ENCODE measurements at regions not wholly inside any gene's neighbourhood (a gene's known extent, or its start where the extent isn't known, plus 50 kb on each side); places are given as distances from the start of the nearest gene placed in this dataset.
"Not testable (repeated sequence)": the region's sequence is repeated elsewhere in the genome, so short reads cannot be mapped to it uniquely, and the experiment has no call there.

DNA sequence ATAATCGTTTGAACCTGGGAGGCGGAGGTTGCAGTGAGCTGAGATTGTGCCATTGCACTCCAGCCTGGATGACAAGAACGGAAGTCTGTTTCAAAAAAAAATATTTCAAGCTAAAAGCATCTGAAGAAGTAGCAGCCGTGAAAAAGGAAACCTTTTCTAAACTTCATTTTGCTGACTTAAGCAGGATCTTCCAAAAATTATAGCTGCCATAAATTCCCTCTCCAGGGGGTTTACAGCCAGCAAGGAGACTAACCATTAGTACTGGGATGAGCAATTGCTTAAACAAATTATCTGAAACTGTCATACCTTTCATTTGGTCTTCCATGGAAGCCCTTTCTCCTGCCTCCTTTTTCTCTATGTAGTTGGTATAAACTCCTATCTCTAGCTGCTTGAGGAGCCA lies 69.9 kb upstream of the TSC22D1 start:
- DNase-seq (no peak), ATAC-seq (no peak)
- no peaks in the 10 kb centered on the region for H3K27me3 ChIP-seq (ENCODE audit: insufficient read depth in 3 of 3, low read length in 2 of 3)
- no peaks in the 10 kb centered on the region for H3K4me1 ChIP-seq
- WGBS, 3 donors, result 72 to 79% (median 76%) methylated on average over 4 of the region's 4 CpGs
- no peaks in the 10 kb centered on the region for H3K9me3 ChIP-seq
- intact Hi-C loops (cut with DNase I), result no loop called here
- H3K27ac ChIP-seq, result no peak overlapping the region
- TF ChIP-seq, protein P1, sequence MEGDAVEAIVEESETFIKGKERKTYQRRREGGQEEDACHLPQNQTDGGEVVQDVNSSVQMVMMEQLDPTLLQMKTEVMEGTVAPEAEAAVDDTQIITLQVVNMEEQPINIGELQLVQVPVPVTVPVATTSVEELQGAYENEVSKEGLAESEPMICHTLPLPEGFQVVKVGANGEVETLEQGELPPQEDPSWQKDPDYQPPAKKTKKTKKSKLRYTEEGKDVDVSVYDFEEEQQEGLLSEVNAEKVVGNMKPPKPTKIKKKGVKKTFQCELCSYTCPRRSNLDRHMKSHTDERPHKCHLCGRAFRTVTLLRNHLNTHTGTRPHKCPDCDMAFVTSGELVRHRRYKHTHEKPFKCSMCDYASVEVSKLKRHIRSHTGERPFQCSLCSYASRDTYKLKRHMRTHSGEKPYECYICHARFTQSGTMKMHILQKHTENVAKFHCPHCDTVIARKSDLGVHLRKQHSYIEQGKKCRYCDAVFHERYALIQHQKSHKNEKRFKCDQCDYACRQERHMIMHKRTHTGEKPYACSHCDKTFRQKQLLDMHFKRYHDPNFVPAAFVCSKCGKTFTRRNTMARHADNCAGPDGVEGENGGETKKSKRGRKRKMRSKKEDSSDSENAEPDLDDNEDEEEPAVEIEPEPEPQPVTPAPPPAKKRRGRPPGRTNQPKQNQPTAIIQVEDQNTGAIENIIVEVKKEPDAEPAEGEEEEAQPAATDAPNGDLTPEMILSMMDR (IDR thresholded peaks at IDR 0.05), result no peak
- no peaks in the 10 kb centered on the region for H3K36me3 ChIP-seq (ENCODE audit: insufficient read depth in 1 of 2, low read depth in 1 of 2)
- H3K4me3 ChIP-seq, result no peak overlapping the region

DNA sequence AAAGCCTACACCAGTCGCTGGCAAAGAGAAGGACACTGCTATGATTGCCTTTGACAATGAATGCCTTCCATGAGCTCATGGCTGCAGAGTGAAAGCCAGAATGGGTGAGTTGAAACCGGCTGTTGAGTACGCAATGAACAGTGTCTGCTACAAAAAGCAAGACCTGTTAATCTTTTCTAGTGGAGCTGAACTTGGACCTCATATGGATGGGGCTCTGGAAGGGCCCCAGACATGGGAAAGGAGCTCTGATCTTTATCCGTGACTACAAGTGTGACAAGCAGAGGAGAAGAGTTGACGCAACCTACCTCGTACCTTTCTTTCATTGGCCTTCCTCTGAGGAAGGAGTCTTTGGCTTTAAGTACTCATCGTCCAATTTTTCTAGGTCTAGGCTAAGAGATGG lies 67.1 kb upstream of the TSC22D1 start:
- no peaks in the 10 kb centered on the region for H3K36me3 ChIP-seq (ENCODE audit: insufficient read depth in 1 of 2, low read depth in 1 of 2)
- H3K27ac ChIP-seq, result no peak overlapping the region
- no peaks in the 10 kb centered on the region for H3K27me3 ChIP-seq (ENCODE audit: insufficient read depth in 3 of 3, low read length in 2 of 3)
- TF ChIP-seq, protein P1 (IDR thresholded peaks at IDR 0.05), result no peak
- H3K4me3 ChIP-seq, result no peak overlapping the region
- intact Hi-C loops (cut with DNase I), result no loop called here
- H3K4me1 ChIP-seq, result no peaks in the 10 kb centered on the region
- H3K9me3 ChIP-seq, result no peaks in the 10 kb centered on the region
- DNase-seq (no peak), ATAC-seq (no peak)
- WGBS, 3 donors, result 93 to 95% (median 94%) methylated on average over 7 of the region's 7 CpGs

DNA sequence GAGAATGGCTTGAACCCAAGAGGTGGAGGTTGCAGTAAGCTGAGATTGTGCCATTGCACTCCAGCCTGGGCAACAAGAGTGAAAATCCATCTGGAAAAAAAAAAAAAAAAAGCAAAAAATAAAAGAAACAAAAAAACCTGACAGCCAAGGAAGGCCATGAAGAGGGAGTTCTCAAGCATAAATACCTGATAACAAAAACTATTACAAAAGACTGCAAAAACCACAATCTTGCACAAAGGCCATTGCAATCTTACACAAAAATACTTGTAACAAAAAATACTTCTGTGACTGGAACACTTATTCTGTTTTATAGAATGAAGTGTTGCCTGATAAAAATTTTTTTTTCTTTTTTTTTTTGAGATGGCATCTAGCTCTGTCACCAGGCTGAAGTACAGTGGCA lies 61.5 kb upstream of the TSC22D1 start:
- Histone ChIP-seq H3K4me3 (no peak overlapping the region), H3K36me3 (ENCODE audit: insufficient read depth in 1 of 2, low read depth in 1 of 2) (no peaks in the 10 kb centered on the region), H3K27me3 (ENCODE audit: insufficient read depth in 3 of 3, low read length in 2 of 3) (no peaks in the 10 kb centered on the region), H3K27ac (no peak overlapping the region), H3K9me3 (no peaks in the 10 kb centered on the region), H3K4me1 (no peaks in the 10 kb centered on the region)
- TF ChIP-seq, protein P1 (IDR thresholded peaks at IDR 0.05), result no peak
- intact Hi-C loops (cut with DNase I), result no loop called here
- ATAC-seq (no peak), DNase-seq (no peak)

DNA sequence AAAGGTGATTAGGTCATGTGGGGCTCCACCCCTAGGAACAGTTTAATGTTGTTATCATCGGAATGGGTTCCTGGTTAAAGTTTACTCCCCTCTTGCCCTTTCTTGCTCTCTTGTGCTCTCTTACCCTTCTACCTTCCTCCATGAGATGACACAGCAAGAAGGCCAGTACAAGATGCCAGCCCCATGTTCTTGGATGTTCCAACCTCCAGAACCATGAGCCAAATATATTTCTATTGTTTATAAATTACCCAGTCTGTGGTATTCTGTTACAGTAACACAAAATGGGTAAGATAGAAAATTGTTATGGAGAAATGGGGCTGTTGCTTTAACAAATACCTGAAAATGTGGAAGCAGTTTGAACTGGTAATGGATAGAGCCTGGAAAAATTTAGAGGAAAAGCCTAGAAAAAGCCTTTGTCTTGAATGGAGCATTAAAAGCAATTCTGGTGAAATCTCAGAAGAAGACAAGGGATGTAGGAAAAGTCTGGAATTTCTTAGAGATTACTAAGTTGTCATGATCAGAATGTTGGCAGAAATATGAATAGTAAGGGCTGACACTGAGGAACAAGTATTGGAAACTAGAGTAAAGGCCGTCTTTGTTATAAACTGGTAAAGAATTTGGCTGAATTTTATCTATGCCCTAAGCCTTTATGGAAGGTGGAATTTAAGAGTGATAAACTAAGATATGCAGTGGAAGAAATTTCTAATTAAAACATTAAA lies 53.5 kb upstream of the TSC22D1 start:
- 79 to 85% (median 83%) methylated on average over 2 of the region's 2 CpGs for WGBS, 3 donors
- Histone ChIP-seq H3K9me3 (no peaks in the 10 kb centered on the region), H3K27ac (no peak overlapping the region), H3K4me3 (no peak overlapping the region), H3K36me3 (ENCODE audit: insufficient read depth in 1 of 2, low read depth in 1 of 2) (no peaks in the 10 kb centered on the region), H3K4me1 (no peaks in the 10 kb centered on the region), H3K27me3 (ENCODE audit: insufficient read depth in 3 of 3, low read length in 2 of 3) (no peaks in the 10 kb centered on the region)
- DNase-seq (no peak), ATAC-seq (no peak)
- intact Hi-C loops (cut with DNase I), result no loop called here
- TF ChIP-seq, protein P1 (IDR thresholded peaks at IDR 0.05), result no peak

DNA sequence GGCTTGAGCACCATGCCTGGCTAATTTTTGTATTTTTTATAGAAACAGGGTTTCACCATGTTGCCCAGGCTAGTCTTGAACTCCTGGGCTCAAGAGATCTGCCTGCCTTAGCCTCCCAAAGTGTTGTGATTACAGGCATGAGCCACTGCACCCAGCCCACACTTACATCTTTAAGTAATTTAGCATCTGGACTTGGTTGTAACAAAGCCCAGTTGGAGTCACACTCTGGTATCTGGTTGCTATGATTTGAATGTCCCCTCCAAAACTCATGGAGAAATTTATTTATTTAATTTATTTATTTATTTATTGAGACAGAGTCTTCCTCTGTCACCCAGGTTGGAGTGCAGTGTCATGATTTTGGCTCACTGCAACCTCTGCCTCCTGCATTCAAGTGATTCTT lies 52.7 kb upstream of the TSC22D1 start:
- ATAC-seq; H3K9me3 ChIP-seq; H3K4me1 ChIP-seq; H3K27me3 ChIP-seq (ENCODE audit: insufficient read depth in 3 of 3, low read length in 2 of 3); H3K36me3 ChIP-seq (ENCODE audit: insufficient read depth in 1 of 2, low read depth in 1 of 2); DNase-seq; intact Hi-C loops (cut with DNase I); H3K27ac ChIP-seq; H3K4me3 ChIP-seq: not testable (repeated sequence)
